ENCODE measurements at regions not wholly inside any gene's neighbourhood (a gene's known extent, or its start where the extent isn't known, plus 50 kb on each side); places are given as distances from the start of the nearest gene placed in this dataset.

DNA sequence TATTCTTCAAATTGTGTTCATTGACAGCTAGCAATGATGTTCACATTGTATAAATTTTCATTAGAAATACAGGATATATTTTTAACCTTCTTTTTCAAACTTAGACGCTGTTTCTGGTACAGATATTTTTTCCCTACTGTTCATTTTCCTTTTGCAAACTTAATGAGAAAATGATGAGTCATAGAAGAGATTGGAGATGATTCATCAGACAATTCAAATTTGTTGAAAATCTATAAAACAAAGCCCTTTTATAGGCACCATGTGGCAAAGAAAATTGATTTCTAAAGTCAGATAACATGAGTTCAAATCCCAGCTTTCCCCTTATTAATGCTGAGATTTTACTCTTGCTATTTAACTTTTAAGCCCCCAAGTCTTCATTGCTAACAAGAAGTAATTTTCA lies 728.8 kb upstream of the DDX18 start:
- TF ChIP-seq POLR2A (IDR thresholded peaks at IDR 0.05), result no peak
- no peak for TF ChIP-seq CTCF (IDR thresholded peaks at IDR 0.05)
- no peak for TF ChIP-seq POLR2AphosphoS5 (IDR thresholded peaks at IDR 0.05)

Measured in suprapubic skin (tissue), 4 donors.